OCI-LY1 (cell line): ENCODE measurements at regions not wholly inside any gene's neighbourhood (a gene's known extent, or its start where the extent isn't known, plus 50 kb on each side); places are given as distances from the start of the nearest gene placed in this dataset.

ENCODE experiments used
- EZH2 ChIP-seq: fragments of 200-600 bp; sonication (generic), shearing (Covaris generic); IDR thresholded peaks from 2 replicates; pipeline ENCODE4 v1.8.0; 2017; ENCODE audit warnings: borderline replicate concordance, mixed run types, mild to moderate bottlenecking, antibody characterized with exemption, low read length, moderate library complexity, mixed read lengths
- TF ChIP-seq, protein P1 (sequence below): fragments of 200-600 bp; sonication (generic), shearing (Covaris generic); IDR thresholded peaks from 2 replicates; pipeline ENCODE4 v1.5.1; 2017; ENCODE audit warnings: mild to moderate bottlenecking, antibody characterized with exemption, low read length, moderate library complexity, mixed read lengths

GRCh38 chr5:73242735-73243134 lies 69.7 kb downstream of the TMEM174 start:
- TF ChIP-seq, protein P1, sequence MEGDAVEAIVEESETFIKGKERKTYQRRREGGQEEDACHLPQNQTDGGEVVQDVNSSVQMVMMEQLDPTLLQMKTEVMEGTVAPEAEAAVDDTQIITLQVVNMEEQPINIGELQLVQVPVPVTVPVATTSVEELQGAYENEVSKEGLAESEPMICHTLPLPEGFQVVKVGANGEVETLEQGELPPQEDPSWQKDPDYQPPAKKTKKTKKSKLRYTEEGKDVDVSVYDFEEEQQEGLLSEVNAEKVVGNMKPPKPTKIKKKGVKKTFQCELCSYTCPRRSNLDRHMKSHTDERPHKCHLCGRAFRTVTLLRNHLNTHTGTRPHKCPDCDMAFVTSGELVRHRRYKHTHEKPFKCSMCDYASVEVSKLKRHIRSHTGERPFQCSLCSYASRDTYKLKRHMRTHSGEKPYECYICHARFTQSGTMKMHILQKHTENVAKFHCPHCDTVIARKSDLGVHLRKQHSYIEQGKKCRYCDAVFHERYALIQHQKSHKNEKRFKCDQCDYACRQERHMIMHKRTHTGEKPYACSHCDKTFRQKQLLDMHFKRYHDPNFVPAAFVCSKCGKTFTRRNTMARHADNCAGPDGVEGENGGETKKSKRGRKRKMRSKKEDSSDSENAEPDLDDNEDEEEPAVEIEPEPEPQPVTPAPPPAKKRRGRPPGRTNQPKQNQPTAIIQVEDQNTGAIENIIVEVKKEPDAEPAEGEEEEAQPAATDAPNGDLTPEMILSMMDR, result no peak
- no peak for TF ChIP-seq EZH2
